NAMALWA (cell line): ENCODE measurements at regions not wholly inside any gene's neighbourhood (a gene's known extent, or its start where the extent isn't known, plus 50 kb on each side); places are given as distances from the start of the nearest gene placed in this dataset.
A peak's percentile ranks its signal among the peaks of the same experiment; 100 is the strongest.
"Not testable (repeated sequence)": the region's sequence is repeated elsewhere in the genome, so short reads cannot be mapped to it uniquely, and the experiment has no call there.

ENCODE experiments used
- DNase-seq: peaks from one replicate; pipeline ENCODE4 v3.0.0-alpha.2; 2015; ENCODE audit warnings: low spot score

DNA sequence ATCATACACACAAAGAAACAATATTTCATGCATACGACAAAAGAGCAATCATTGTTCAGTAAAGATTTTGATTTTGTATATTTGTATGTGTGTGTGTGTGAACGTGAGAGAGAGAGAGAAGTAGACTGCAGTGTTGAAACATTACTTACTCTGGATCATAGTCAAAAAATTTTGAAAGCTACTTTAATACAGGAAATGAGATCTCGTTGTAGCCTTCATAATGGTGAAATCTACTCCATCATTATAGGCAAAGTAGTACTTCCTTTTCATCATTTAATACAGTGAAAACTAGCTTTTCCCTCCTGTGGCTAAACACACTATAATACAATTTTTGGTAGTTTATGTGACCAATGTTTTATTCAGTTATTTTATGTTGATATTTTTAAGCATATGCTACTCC lies 1427.7 kb upstream of the C9orf72 start:
- no peak for DNase-seq

GRCh38 chr9:29004988-29005387 lies 1431.7 kb upstream of the C9orf72 start:
- no peak for DNase-seq

DNA sequence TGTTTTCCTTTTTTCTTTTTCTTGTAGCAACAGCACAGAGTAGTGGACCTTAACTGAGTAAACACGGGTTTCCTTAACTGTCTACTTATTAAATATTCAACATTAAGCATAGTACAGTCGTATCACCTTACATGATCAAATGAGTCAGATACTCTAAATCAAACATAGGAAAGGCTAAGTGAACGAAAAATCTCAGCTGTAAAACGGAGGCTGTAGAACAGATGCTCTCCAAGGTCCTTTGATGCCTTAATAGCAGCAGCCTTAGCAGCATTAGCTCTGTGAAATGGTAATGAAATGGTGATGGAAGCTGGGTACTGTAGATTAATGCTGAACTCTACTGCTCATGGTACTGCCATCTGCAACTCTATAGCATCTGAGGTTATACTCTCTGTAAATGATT lies 1433.3 kb upstream of the C9orf72 start:
- DNase-seq = no peak

DNA sequence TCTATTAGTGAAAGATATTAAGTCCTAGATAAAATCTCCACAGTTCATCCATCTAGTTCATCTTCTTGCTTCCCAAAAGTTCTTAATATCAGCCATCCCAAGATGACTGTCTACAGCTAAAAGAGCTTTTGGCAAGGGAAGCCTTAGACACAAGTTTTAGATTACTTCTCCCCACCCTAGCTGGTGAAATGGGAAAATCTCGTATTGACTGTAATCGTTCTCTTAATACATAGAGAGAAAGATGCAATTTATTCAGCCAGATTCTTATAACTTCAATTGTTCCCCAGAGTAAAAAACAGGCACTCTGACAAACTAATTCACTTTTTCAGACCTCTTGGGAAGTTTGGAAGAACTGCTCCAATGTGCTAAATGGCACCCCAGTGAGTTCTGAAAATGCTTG lies 1439.6 kb upstream of the C9orf72 start:
- no peak for DNase-seq

- no peak for DNase-seq
Observed at GRCh38 chr9:29021632-29022031, 1448.4 kb upstream of the C9orf72 start.

- DNase-seq = no peak
Observed at GRCh38 chr9:29038332-29038731, 1465.1 kb upstream of the C9orf72 start.

DNA sequence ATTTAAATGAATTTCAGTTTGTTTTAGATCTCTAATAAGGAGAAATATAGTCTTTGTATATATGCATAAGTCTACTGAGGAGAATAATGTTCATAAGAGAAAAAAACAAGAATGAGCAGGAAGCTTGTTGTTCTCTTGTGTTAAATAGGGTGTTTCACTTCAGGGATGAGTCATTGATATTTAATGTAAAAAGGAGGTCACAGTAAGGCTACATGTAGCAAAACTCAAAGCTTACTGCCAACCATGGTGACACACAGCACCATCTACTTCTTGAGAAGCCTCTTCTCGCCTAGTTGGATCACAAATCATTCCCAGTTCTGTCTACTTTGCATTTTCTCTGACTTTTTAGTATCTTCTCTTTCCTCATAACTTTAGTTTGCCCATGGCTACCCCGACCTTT lies 1466.0 kb upstream of the C9orf72 start:
- no peak for DNase-seq

GRCh38 chr9:29043072-29043471 lies 1469.8 kb upstream of the C9orf72 start:
- DNase-seq = no peak

GRCh38 chr9:29044959-29045358 lies 1471.7 kb upstream of the C9orf72 start:
- no peak for DNase-seq

GRCh38 chr9:29060041-29060440 lies 1486.8 kb upstream of the C9orf72 start:
- DNase-seq = no peak

- DNase-seq = no peak
Observed at GRCh38 chr9:29062446-29062845, 1489.2 kb upstream of the C9orf72 start.

- no peak for DNase-seq
Observed at GRCh38 chr9:29063031-29063430, 1489.8 kb upstream of the C9orf72 start.

- DNase-seq = no peak
Observed at GRCh38 chr9:29066141-29066640, 1492.9 kb upstream of the C9orf72 start.

GRCh38 chr9:29068461-29068860 lies 1495.2 kb upstream of the C9orf72 start:
- DNase-seq = no peak

DNA sequence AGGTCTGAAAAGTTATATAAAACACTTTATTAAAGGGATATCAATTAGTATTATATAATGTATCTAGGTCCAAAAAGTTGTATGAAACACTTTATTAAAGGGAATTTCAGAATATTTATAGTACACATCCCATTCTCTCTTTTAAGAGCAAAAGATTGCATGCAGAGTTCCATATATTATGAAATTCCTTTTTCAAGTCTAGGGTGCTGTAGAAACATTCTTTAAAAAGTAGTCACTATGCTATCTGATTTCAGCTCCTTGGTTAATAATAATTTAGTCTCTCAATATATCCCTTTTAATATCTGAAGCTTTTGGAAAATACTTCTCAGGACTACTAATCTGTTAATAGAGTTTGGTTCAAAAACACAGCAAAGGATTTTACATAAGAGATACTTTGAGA lies 1496.1 kb upstream of the C9orf72 start:
- DNase-seq = no peak

DNA sequence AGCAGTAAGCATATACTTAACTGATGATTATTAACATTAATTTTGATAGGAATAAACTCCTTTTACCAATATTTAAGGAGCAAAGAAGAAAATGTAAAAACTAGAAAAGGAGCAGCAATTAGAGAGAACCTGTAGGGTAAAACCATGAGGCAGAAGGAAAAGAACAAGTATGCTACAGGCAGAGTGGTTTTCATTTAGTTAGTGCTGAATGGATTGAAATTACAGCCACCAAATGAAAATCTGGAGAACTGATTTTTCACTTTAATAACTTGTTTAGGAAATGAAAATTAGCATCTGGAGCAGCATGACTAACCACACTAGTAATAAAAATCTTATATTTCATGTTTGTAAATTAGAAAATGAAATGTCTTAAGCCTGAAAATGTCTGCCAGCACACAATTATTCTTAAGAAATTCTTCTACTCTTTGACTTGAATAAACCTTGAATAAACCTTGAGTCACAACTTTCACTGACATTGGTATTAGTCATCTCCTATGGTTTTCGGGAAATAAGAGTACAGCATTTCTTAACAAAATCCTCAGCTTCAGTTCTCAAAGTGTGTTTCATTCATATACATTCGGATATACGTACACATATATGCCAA lies 1504.9 kb upstream of the C9orf72 start:
- DNase-seq = no peak

GRCh38 chr9:29100762-29101161 lies 1527.5 kb upstream of the C9orf72 start:
- DNase-seq = peak; percentile 7

DNA sequence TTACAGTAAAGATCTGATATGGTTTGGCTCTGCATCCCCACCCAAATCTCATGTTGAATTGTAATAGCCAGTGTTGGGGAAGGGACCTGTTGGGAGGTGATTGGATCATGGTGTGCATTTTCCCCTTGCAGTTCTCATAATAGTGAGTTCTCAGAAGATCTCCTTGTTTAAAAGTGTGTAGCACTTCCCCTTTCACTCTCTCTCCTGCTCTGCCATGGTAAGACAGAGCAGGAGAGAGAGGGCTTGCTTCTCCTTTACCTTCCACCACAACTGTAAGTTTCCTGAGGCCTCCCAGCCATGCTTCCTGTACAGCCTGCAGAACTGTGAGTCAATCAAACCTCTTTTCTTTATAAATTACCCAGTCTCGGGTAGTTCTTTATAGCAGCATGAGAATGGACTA lies 1530.9 kb upstream of the C9orf72 start:
- DNase-seq = not testable (repeated sequence)

- no peak for DNase-seq
Observed at GRCh38 chr9:29118555-29118954, 1545.3 kb upstream of the C9orf72 start.

GRCh38 chr9:29126783-29127182 lies 1553.5 kb upstream of the C9orf72 start:
- peak; percentile 3 for DNase-seq

GRCh38 chr9:29129763-29130162 lies 1556.5 kb upstream of the C9orf72 start:
- DNase-seq = peak; percentile 14

DNA sequence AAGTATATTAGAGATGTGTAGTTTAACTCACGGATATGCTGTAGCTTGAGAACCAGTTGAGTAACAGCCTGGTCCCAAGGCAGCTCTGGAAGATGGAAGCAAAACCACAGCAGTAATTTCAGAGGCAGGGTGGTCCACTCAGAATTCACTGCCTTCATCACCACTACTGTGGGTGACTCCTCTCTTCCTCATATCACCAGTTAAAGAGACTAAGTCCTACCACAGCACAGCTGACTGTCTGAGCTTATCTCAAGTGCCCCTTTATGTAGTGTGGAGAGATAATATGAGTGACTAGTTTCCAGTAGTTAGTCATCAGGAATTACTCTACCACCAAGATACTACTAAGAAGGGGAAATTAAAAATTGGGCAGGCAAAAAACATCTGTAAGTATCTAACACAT lies 1571.2 kb upstream of the C9orf72 start:
- DNase-seq = no peak

DNA sequence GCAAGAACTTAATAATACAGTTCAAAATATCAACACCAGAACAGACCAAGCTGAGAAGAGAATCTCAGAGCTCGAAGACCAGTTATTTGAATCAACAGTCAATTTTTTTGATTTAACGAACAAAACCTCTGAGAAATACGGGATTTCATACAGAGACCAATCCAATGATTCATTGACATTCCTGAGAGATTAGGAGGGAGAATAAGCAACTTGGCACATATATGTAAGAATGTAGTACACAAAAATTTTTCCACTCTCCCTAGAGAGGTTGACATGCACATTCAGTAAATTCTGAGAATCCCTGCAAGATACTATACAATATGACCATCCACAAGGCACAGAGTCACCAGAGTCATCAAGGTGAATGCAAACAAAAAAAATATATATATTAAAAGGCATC lies 1577.3 kb upstream of the C9orf72 start:
- DNase-seq = no peak

GRCh38 chr9:29160763-29161353 lies 1587.6 kb upstream of the C9orf72 start:
- no peak for DNase-seq
